ENCODE measurements at regions not wholly inside any gene's neighbourhood (a gene's known extent, or its start where the extent isn't known, plus 50 kb on each side); places are given as distances from the start of the nearest gene placed in this dataset.

DNA sequence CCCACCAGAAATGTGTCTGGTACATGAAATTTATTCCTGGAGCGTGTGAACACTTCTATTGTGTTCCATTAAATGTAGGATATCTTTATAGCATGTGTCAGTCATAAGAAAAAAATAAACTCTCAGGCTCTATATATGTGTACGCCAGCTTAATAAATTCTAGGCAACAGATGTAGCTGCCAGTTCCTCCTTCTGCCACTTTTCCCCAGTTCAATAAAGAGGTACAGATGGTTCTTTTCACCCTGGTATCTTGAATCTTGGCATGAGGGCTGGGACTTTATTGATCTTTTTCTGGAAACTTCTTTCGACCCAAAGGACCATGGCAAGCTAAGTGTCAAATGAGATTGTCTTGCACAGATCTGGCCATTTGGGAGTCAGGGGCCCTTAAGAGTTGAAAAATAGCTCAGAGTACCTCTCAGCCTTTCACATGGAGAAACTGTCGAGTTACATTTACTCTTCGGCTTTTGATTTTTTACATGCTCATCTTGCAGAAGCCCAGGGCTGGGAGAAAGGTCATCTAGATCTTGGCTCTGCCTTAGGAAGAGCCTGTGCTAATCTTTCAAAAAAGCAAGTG, 240.9 kb downstream of the DOK5 start:
- DNase-seq, result no peak

DNA sequence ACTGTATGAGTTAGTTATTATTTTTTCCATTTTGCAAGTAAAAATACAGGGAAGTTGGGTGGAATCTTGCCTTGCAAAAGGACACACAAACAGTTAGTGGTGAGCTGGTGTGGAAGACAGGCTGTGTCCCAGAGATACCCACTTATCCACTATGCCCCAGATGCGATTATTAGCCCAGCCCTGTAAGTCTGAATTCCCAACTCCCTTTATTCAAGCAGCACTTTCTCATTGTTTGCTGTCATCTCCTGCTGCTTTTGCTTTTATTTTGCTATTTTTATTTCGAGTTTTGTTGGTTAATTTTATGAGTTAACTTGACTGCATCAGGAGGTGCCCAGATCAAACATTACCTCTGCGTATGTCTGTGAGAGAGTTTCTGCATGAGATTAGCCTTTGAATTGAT, 239.4 kb downstream of the DOK5 start:
- no peak for DNase-seq

DNA sequence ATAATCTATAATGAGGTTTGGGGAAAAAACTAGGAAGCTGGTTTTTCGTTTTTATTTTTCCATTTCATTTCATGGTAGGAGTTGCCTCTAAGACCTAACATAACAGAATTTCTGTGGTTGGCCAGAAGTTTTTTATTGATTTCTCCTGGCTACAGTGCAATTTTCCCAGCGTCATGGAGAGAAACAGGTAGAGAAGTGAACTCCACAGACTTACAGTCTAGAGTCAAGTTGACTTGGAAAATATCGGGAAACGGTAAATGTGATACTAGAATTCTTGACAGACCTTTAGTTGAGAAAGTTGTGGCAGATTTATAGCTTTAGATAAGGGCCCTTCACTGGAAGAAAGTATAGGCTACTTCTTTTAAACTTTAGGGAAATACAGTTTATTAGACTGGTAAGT, 238.3 kb downstream of the DOK5 start:
- DNase-seq, result no peak

DNA sequence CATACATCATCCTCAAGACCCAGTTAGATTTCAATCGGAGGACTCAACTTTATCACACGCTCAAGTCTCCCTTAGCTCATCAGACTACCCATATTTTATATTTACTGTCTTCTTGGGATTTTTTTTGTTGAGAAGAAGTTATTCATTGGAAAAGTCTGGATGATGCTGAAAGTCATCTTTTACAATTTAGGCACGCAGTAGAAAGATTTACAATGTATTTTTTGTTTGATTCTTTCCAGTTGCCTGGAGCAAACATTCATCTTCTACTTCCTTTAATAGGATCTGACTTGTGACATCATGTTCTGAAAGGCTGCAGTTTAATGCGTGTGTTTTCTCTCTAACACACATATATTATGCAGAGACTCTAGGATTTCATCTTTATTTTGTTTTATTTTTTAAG, 235.7 kb downstream of the DOK5 start:
- DNase-seq, result no peak

DNA sequence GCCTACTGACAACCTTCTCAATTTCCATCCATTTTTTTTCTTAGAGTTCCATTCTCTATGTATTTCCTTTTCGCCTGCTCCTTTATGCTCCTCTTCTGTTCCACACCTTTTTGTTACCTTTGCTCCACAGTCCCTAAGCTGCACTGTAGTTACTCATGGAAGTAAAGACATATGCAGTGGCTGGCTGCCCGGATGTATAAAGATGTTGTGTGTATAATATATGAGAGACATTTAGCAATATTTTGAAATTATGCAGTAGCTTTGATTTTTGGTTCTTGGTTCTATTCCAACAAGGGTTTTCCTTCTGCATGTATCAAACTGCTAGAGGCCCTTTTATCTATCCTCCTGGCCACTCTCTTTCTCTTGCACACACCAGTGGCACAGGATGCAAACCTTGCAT, 234.9 kb downstream of the DOK5 start:
- DNase-seq, result no peak

DNA sequence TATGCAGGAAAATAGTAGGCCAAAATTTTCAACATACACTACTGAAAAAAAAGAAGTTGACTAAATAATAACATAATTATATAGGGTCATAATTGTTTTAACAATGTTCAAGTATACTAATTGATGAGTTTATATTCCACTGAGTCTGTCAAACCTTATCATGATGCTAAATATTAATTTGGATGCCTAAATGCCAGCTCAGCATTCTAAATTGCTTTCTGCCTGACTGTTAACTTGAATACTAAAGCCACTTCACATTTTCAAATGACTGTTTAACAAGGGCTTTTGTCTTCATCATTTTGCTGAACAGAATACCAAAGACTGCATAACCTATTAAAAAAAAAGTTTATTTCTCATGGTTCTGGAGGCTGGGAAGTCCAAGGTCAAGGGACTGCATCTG, 232.8 kb downstream of the DOK5 start:
- DNase-seq, result no peak

DNA sequence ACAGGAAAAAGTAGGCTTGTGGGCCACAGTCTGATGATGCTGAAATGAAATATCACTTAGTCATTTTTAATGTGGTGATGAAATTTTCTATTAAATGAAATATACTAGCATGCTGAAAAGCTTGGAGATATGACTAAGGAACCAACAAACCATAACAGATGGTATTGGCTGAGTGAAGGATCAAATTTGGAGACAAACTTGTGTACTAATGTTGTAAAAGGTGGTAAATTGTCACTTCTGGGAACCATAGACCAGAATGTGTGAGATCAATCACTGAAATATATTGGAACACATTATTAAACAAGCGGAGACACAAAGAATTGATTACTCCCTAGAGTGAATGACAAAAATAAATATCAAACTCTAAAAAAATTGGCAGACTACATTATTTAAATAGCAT, 232.4 kb downstream of the DOK5 start:
- no peak for DNase-seq

DNA sequence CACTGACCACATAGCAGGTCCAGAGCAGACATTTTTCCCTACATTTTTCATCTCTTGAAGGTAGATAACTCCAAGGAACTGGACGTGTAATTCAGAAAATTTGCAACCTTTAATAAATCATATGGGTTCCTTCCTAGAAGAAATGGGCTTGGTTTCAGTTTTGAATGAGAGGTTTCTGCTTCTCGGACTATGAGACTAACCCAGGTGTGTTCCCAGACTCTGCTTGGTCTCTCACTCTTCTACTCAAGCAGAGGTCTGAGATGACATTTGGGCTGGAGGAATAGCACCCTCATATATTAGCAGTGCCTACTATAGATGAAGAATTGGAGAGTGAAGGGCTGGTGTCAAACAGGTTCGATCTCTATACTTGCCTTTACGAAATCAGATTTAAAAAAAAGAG, 231.2 kb downstream of the DOK5 start:
- no peak for DNase-seq

DNA sequence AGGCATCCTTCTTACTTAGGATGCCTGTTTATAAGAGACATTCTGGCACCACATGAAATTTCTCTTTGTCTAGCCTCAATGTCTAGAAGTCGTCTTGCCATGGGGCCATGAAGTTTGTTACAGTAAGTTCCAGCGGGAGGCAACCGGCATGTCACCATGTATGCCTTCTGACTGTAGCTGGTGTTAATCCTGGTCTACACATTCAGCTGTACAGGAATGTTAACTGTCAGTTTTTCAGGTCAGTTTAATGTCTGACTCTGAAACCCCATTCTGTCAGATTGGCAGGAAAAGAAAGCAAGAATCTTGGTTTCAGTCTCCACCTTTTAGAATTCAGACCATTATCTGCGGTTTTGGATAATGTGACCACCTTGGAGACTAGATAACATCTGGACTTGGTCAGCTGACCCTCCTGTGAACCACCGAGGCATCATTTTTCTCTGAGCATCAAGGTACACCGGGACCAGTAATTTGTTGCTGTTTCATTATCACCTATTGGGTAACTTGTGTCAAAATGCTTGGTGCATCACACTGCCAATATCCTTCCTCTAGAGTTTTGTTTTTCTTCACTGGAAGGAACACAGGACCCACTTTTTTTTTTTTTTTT, 228.7 kb downstream of the DOK5 start:
- DNase-seq, result no peak
